GM10266 (cell line): ENCODE measurements at regions not wholly inside any gene's neighbourhood (a gene's known extent, or its start where the extent isn't known, plus 50 kb on each side); places are given as distances from the start of the nearest gene placed in this dataset.
"Not testable (repeated sequence)": the region's sequence is repeated elsewhere in the genome, so short reads cannot be mapped to it uniquely, and the experiment has no call there.

Source experiments
- DNase-seq: peaks from one replicate; pipeline ENCODE4 v3.0.0; 2012; ENCODE audit errors: extremely low spot score
- TF ChIP-seq, protein P1 (sequence below): IDR thresholded peaks from 2 replicates; pipeline ENCODE4 v1.5.1; 2012; ENCODE audit warnings: mild to moderate bottlenecking, low read depth; ENCODE audit not compliant: control insufficient read depth, insufficient read depth; ENCODE audit errors: missing control alignments

DNA sequence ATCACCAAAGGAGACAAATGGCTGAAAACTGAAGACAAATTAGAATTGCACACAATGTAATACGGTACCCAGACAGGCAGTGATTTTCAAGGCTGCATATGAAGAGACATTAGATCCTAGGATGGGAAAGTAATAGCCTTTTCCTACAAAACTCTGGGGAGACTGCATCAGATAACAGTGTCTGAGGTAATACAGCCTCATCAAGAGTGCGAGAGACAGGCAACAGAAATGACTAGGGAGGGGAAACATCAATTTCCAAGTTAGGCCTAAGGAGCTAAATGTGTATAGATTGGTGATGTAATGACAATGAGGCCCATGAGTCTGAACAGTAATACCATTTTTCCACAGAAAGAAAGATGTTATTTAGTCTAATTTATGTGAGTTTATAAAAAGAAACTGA is 200.3 kb downstream of the HTR1B start:
- no peak for DNase-seq
- TF ChIP-seq, protein P1, sequence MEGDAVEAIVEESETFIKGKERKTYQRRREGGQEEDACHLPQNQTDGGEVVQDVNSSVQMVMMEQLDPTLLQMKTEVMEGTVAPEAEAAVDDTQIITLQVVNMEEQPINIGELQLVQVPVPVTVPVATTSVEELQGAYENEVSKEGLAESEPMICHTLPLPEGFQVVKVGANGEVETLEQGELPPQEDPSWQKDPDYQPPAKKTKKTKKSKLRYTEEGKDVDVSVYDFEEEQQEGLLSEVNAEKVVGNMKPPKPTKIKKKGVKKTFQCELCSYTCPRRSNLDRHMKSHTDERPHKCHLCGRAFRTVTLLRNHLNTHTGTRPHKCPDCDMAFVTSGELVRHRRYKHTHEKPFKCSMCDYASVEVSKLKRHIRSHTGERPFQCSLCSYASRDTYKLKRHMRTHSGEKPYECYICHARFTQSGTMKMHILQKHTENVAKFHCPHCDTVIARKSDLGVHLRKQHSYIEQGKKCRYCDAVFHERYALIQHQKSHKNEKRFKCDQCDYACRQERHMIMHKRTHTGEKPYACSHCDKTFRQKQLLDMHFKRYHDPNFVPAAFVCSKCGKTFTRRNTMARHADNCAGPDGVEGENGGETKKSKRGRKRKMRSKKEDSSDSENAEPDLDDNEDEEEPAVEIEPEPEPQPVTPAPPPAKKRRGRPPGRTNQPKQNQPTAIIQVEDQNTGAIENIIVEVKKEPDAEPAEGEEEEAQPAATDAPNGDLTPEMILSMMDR, result no peak

DNA sequence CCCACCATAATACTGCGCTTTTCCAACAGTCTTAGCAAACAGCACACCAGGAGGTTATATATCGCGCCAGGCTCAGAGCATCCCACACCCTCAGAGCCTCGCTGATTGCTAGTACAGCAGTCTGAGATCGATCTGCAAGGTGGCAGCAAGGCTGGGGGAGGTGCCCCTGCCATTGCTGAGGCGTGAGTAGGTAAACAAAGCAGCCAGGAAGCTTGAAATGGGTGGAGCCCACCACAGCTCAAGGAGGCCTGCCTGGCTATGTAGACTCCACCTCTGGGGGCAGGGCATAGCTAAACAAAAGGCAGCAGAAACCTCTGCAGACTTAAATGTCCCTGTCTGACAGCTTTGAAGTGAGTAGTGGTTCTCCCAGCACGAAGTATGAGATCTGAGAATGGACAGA is 211.5 kb downstream of the HTR1B start:
- not testable (repeated sequence) for DNase-seq

DNA sequence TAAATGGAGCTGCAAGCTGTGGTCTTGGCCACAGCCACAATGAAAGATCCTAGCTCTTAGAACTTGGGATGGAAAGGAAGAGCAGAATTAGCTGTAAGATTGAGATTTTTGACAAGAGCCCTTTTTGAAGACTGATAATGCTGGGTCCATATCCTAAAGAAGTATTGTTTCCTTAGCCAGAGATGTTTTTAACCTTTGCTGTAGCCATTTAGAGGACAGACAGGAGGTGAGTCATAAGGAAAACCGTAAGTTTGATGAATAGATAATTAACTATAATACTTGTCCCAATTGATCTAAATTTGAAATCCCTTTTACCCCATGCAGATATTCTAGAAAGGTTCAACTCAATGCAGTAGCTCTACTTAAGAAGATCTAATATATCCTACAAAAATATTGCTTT is 213.7 kb downstream of the HTR1B start:
- DNase-seq, result no peak
- TF ChIP-seq, protein P1, result no peak

DNA sequence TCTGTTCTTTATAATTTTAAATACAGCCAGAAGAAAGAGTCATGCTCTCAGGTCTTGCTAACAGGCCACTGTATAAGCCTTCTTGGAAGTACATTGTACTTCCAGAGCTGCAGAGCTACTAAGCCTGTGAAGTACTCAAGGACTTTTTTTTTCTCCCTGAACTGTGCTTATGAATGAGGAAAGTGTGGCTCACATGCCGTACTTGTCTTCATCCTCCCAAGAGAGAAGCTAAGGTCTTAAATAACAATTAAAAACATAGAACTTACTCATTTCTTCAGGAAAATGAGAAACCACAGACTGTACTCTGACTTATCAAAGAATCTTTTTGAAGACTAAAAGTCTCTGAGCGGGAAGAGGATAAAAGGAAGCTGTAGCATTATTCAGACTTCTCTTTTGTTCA is 218.3 kb downstream of the HTR1B start:
- TF ChIP-seq, protein P1, result no peak
- no peak for DNase-seq

DNA sequence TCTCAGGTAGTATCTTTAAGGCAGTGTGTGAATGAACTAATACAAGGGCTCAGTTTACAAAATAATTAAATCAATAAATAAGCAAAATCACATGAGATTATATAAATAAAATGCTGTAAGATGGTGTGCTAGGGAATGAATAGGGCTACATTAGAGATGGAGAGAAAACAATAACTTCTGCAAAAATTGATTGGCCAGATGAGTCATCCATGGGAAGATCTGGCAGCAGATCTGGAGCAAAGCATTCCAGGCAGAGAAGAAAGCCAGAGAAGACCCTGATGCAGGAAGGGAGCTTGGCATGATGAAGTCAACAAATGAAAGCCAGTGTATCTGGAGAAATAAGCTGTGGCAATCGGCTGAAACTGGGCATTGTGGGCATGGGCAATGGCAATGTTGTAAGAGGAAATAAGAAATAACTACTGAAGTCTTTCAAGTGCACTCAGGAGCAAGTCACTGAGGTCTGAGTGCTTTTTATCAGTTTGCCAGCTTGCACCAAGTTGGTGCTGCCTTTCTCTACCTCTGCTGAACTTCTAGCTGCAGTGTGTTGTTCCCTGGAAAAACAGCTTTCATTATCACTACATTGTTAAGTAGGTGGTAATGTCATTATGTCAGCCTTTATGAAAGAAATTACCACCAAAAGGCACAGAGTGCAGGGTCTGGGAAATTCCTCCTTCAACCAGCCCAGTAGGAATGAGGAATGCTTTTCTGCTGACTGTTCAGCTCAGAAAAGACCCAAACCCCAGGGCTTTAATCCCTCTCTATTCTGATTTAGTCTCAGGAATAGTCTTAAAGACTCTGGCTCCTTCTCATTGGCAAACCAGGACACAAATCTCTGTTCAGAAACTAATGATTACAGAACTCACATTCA is 231.6 kb downstream of the HTR1B start:
- TF ChIP-seq, protein P1, result no peak
- DNase-seq, result no peak

DNA sequence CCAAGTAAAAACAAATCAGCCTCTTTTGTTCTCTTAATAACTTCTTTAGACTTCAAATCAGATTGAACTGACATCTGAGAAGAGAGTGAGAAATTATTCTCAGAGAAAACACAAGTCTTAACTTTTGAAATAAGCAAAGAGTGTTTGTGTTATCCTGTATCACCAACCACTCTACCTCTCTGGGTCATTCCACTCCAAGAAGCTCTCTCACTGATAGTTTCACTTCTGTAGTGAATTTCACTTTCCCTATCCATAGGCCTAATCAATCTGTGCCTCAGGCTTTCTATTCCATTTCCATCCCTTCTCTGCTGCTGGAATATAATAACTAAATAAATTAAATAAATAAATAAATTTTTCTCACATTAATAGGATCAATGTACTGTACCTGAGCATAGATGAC is 235.0 kb downstream of the HTR1B start:
- DNase-seq, result no peak
- TF ChIP-seq, protein P1, result no peak

DNA sequence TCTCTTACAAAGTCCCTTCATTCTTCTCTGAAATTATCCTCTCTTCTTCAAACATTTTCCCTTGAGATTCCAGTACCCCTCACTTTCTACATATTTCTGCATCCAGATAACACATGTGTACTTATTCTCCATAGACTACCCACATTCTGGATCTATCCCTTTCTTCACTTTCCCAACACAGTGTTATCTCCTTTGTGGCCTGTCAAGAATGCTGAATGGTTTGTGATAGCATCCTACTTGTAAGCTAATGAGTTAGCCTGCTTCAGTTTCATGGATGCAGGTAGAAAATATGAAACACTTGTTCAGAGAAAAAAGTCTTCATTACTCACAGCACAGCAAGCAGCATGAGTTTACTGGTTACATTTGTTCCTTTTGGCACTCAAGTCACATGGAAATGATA is 245.4 kb downstream of the HTR1B start:
- DNase-seq, result no peak
- TF ChIP-seq, protein P1, result no peak
